CD4-positive, alpha-beta T cell treated with Interleukin-2 at 100 ng/mL for 4 hours (primary cell): ENCODE measurements at regions not wholly inside any gene's neighbourhood (a gene's known extent, or its start where the extent isn't known, plus 50 kb on each side); places are given as distances from the start of the nearest gene placed in this dataset.
"Not testable (repeated sequence)": the region's sequence is repeated elsewhere in the genome, so short reads cannot be mapped to it uniquely, and the experiment has no call there.

ENCODE experiments used
- DNase-seq: peaks from one replicate; pipeline ENCODE4 v3.0.0-alpha.2; 2020; ENCODE audit warnings: low spot score

DNA sequence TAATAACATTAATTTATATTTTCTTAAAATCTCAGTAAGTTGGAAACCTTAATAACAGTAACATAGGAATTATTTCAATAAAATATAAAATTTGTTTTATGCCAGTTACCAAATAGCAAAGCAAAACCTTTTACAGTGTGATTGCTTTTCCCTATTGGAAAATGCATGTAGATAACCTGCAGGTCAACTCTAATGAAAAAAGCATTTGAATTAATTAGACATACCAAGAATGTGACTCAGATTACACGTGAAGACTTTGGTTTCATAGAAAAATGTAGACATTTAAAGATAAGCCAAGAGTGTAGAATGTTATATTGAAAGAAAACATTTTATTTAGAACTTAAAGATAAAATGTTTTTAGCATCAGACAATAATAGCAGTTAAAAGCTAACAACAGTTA lies 888.1 kb downstream of the TMEM121 start:
- no peak for DNase-seq

DNA sequence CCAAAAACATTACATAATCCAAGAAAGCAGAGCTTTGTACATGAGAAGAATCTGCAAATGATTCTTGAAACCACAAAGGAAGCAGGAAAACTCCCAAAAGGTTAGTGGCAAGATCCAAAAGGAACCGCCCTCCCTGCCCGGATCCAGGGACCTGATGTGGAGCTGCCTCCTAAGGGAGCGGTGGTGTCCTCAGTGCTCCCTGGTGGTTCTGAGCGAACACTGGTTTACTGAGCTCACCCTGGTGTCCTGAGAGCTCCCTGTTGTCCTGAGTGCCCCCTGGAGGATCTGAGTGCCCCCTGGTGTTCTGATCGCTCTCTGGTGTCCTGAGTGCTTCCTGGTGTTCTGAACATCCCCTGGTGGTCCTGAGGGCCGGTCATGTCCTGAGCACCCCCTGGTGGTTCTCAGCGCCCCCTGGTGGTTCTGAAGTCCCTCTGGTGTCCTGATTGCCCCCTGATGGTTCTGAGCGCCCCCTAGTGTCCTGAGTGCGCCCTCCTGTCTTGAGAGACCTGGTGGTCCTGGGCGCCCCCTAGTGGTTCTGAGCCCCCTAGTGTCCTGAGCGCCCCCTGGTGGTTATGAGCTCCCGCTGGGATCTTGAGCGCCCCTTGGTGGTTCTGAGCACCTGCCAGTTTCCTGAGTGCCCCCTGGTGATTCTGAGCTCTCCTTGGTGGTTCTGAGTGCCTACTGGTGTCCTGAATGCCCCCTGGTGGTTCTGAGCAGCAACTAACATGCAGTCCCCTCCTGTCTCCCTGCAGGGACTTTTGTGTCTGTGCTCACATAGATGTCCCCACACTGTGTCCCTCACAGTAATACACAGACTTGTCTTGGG lies 891.1 kb downstream of the TMEM121 start:
- peak; percentile 73 for DNase-seq

DNA sequence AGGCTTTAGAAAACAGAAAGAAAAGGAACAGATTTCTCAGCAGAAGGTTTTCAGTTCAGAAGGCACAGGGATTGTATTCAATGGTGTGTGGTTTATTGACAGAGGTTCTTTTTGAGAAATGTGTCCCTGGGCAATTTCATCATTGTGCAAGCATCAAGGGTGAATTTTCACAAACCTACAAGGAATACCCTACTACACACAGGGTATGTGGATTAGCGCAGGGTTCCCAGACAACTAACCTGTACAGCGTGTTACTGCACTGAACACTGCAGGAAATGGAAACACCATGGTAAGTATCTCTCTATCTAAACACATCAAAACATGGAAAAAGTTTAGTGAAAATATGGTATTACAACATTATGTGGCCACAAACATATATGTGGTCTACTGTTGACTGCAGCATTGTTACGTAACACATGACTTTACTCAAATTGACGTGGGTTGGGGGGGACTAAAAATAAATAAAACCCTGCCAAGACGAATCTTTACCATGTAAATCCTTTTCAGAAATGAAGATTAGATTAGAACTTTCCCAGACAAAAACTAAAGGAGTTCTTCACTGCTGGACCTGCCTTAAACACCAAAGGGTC lies 893.1 kb downstream of the TMEM121 start:
- no peak for DNase-seq

DNA sequence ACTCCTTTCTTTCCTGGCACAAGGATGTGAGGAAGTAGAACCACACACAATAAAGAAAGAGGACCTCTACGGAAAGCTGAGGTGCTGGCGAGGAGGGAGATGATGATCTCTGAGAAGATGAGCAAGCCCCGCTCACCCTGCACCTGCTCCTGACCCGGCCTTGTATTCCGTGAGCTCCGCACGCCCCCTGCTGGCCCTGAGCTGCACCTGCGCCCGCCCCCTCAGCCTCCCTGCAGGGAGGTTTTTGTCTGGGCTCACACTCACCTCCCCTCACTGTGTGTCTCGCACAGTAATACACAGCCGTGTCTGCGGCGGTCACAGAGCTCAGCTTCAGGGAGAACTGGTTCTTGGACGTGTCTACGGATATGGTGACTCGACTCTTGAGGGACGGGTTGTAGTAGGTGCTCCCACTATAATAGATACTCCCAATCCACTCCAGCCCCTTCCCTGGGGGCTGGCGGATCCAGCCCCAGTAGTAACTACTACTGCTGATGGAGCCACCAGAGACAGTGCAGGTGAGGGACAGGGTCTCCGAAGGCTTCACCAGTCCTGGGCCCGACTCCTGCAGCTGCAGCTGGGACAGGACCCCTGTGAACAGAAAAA lies 895.1 kb downstream of the TMEM121 start:
- DNase-seq = peak; percentile 79

DNA sequence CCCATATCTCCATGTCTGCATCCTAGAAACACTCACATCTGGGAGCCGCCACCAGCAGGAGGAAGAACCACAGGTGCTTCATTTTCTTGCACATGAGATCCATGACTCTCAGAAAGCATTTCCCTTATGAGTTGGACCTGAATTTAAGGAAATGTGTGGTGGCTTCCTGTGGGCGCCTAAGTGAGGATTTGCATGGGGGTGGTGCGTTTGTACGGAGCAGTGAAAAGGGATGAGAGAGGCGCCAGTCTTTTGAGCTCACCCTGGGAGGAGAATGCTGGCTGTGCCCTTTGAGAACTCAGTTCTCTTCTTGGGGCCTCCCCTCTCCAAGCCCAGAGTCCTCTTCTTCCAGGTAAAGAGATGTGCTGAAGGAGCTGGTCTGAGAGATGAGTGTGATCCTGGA lies 895.7 kb downstream of the TMEM121 start:
- no peak for DNase-seq

DNA sequence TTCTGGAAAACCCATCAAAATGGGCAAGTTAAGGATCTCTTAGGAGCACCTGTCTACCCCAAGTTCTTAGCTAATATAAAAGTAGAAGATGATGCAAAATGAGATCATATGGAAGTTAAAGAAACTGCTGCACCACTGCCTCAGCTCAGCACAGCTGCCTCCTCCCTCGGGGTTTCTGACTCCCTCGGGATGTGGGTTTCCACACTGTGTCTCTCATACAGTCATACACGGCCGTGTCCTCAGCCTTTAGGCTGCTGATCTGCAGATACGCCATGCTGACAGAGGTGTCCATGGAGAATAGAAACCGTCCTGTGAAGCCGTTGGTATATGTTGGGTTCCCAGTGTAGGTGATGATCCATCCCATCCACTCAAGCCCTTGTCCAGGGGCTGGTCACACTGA lies 898.8 kb downstream of the TMEM121 start:
- not testable (repeated sequence) for DNase-seq

DNA sequence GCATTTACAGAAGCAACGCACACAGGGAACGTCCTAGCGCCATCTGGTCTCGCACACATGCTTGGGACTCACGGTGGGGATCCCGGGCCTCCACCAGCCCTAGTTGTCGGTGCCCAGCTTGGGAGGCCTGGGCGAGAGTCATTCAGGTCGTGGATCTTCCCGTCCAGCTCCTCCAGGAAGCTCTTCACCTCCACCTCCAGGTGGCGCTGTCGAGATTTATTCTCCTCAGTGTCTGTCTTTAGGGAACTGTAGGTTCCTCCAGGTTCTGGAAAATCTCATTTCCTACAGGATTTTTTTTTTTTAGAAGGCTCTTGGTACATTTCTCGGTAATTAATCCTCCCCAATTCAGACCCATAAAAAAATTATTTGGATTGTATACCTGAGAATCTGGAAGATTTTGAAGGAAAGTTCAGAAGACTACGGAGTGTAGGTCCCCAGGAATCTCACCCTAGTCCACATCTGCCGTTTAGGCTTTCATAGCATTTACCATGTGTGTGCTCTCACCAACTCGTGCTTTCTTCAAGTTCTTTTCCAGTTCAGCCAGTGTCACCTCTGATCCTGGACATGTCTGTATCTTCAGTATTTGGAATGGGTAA lies 910.0 kb downstream of the TMEM121 start:
- DNase-seq = peak; percentile 42

DNA sequence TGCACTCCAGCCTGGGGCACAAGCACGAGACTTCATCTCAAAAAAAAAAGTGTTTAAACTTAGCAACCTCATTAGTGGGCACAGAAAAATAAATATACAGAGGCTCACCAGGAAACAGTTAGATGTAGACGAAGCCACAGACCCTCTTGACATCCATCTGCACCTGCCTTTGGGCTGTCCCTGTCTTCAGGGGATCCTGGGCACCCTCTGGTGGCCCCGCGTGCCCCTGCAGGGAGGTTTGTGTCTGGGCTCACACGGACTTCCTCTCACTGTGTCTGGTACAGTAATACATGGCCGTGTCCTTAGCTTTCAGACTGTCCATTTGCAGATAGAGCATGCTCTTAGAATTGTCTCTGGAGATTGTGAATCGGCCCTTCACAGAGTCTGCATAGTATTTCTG lies 916.5 kb downstream of the TMEM121 start:
- DNase-seq = peak; percentile 17

- no peak for DNase-seq
Measured at GRCh38 chr14:106455026-106455425, 928.6 kb downstream of the TMEM121 start.

GRCh38 chr14:106459971-106460730 lies 933.8 kb downstream of the TMEM121 start:
- DNase-seq = peak; percentile 62

- DNase-seq = no peak
Measured at GRCh38 chr14:106460916-106461315, 934.5 kb downstream of the TMEM121 start.

GRCh38 chr14:106466483-106466882 lies 940.1 kb downstream of the TMEM121 start:
- DNase-seq = not testable (repeated sequence)

DNA sequence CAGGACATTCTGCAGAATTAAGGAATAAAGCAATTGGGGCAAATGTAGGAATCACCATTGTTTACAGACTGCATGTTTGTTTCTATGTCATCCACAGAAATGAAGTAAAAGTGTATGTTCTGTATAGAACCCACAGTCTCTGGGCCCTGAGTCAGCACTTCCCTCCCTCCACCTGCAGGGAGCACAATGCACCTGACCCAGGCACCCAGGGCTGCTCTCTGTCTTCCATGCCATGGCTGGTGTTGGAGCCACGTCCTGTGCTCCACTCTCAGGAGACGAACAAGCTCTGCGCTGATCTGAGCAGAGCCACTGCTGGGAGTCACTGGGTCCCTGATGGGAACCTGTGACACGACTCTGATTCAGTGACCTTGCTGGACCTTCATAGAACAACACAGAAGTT lies 942.5 kb downstream of the TMEM121 start:
- peak; percentile 16 for DNase-seq

DNA sequence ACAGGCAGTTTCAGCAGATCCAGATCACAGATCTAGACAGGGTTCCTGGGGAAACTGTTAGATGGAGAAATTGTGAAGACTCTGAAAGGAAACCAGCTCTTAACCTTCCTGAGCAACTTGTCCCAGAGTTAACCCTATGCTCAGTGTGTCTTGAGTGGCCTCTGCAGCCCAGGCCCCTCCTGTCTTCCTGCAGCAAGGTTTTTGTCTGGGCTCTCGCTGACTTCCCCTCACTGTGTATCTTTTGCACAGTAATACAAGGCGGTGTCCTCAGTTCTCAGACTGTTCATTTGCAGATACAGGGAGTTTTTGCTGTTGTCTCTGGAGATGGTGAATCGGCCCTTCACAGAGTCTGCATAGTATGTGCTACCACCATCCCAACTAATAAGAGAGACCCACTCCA lies 943.6 kb downstream of the TMEM121 start:
- not testable (repeated sequence) for DNase-seq

GRCh38 chr14:106474261-106475028 lies 948.1 kb downstream of the TMEM121 start:
- DNase-seq = not testable (repeated sequence)

- DNase-seq = not testable (repeated sequence)
Measured at GRCh38 chr14:106475214-106475613, 948.8 kb downstream of the TMEM121 start.

DNA sequence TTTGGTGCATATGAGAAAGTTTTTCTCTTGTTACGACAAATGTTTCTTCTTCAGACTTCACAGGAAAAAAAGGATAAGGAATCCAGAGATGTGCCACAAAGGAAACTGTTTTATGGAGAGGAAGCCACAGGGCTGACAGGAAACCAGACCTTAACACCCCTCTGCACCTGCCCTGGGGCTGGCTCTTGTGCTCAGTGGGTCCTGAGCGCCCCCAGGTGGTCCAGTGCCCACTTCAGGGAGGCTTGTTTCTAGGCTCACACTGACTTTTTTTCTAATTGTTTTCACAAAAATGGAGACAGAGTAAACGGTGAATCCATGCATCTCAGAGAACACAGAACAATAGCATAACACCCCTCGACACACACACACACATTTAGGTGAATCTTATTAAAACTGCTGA lies 951.2 kb downstream of the TMEM121 start:
- not testable (repeated sequence) for DNase-seq

- not testable (repeated sequence) for DNase-seq
Measured at GRCh38 chr14:106480287-106480686, 953.9 kb downstream of the TMEM121 start.

DNA sequence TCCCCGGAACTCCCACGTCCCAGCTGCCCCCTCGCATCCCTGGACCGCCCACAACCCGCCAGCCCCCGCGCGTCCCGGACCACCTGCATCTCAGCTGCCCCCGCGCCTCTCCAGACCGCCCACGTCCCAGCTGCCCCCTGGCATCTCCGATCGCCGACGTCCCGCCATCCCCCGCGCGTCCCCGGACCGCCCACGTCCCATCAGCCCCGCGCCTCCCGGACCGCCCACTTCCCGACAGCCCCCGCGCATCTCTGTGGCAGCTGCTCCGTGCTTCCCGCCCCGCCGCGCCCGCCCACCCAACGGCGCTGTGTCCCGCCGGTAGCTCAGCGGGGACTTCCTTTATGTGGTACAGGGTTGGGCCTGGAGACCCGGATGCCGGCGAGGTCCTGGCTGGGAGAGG lies 955.8 kb downstream of the TMEM121 start:
- DNase-seq = not testable (repeated sequence)

GRCh38 chr14:106487600-106487999 lies 961.2 kb downstream of the TMEM121 start:
- DNase-seq = no peak

- DNase-seq = no peak
Measured at GRCh38 chr14:106488291-106488690, 961.9 kb downstream of the TMEM121 start.
